Ascending aorta (tissue), 2 donors: ENCODE measurements at regions not wholly inside any gene's neighbourhood (a gene's known extent, or its start where the extent isn't known, plus 50 kb on each side); places are given as distances from the start of the nearest gene placed in this dataset.

Experiments
- DNase-seq, 2 donors: peaks; one replicate each; pipeline ENCODE4 v3.0.0-alpha.2; 2019; ENCODE audit warnings: low spot score in 2 of 2
- H3K27ac ChIP-seq, 2 donors: fragments of 200-600 bp; sonication (generic); one replicate each; pipeline ENCODE4 v1.5.1; 2016 to 2017; ENCODE audit warnings: mild to moderate bottlenecking in 1 of 2
- H3K27me3 ChIP-seq: fragments of 200-600 bp; sonication (generic); one replicate; pipeline ENCODE4 v1.5.1; 2017
- H3K36me3 ChIP-seq, 2 donors: fragments of 200-600 bp; sonication (generic); one replicate each; pipeline ENCODE4 v1.5.1; 2016
- H3K4me1 ChIP-seq, 2 donors: fragments of 200-600 bp; sonication (generic); one replicate each; pipeline ENCODE4 v1.5.1; 2016 to 2017; ENCODE audit warnings: mild to moderate bottlenecking in 1 of 2
- H3K4me3 ChIP-seq, 2 donors: fragments of 200-600 bp; sonication (generic); one replicate each; pipeline ENCODE4 v1.5.1; 2016 to 2017; ENCODE audit warnings: mild to moderate bottlenecking in 1 of 2
- H3K9me3 ChIP-seq, 2 donors: fragments of 200-600 bp; sonication (generic); one replicate each; pipeline ENCODE4 v1.5.1; 2016
- intact Hi-C: fragments of 100-400 bp; cut with DNase I; formaldehyde crosslinking; loops from one replicate; pipeline ENCODE4 v1.15.1; 2023
- TF ChIP-seq, protein P1 (sequence below), 3 experiments: fragments of 200-600 bp in 2 of 3; fragments of 450-650 bp in 1 of 3; sonication (generic) in 2 of 3; IDR thresholded peaks; one replicate each; pipeline ENCODE4 v1.5.1; 2016 to 2019; ENCODE audit warnings: antibody characterized with exemption in 3 of 3, mild to moderate bottlenecking in 1 of 3, moderate library complexity in 1 of 3

DNA sequence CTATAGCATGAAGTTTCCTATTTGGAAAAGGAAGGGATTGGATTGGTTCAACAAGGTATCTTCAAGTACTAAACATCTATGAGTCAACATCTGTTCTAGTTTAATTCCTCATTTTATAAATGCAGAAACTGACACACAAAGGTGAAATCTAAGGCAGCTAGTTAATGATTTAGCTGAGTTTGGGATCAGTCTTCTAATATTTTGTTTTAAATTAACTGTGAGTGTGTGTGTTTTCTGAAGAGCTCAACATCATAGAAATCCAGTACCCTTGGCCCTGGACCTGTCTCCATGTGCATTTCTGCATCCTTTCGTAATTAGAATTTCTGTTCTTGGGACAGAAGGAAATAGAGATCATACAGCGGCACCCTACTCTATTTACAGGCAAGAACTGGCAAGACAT is 105.9 kb downstream of the RGS2 start:
- intact Hi-C loops: no loop called here
- H3K4me3 ChIP-seq: no peak overlapping the region
- no peak for DNase-seq
- TF ChIP-seq, protein P1, sequence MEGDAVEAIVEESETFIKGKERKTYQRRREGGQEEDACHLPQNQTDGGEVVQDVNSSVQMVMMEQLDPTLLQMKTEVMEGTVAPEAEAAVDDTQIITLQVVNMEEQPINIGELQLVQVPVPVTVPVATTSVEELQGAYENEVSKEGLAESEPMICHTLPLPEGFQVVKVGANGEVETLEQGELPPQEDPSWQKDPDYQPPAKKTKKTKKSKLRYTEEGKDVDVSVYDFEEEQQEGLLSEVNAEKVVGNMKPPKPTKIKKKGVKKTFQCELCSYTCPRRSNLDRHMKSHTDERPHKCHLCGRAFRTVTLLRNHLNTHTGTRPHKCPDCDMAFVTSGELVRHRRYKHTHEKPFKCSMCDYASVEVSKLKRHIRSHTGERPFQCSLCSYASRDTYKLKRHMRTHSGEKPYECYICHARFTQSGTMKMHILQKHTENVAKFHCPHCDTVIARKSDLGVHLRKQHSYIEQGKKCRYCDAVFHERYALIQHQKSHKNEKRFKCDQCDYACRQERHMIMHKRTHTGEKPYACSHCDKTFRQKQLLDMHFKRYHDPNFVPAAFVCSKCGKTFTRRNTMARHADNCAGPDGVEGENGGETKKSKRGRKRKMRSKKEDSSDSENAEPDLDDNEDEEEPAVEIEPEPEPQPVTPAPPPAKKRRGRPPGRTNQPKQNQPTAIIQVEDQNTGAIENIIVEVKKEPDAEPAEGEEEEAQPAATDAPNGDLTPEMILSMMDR (IDR thresholded peaks at IDR 0.05): no peak
- no peaks in the 10 kb centered on the region for H3K4me1 ChIP-seq
- no peaks in the 10 kb centered on the region for H3K36me3 ChIP-seq
- no peak overlapping the region for H3K27ac ChIP-seq
- H3K9me3 ChIP-seq: no peaks in the 10 kb centered on the region
- H3K27me3 ChIP-seq: no peaks in the 10 kb centered on the region

DNA sequence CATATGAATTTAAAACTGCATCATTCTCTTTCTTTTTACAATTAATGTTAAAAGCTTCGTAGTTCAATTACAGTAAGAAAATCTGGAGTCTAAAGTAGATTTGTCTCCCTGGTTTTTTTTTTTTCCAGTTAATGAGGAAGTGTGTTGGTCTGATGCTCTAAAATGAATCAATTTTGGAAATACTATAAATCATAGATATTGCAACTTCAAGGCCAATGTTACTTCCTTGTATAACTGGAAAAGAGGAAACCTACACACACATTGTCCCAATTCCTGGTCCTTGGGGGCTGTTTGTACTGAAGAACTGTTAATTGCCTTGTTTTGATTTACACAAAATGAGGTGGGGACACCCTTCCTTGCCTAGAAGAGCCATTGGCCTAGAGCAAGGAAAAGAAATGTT is 107.2 kb downstream of the RGS2 start:
- H3K4me1 ChIP-seq: no peaks in the 10 kb centered on the region
- H3K9me3 ChIP-seq: no peaks in the 10 kb centered on the region
- no peaks in the 10 kb centered on the region for H3K36me3 ChIP-seq
- no peak for DNase-seq
- intact Hi-C loops: no loop called here
- TF ChIP-seq, protein P1 (IDR thresholded peaks at IDR 0.05): no peak
- no peak overlapping the region for H3K4me3 ChIP-seq
- H3K27ac ChIP-seq: no peak overlapping the region
- no peaks in the 10 kb centered on the region for H3K27me3 ChIP-seq

- no peak for DNase-seq
- TF ChIP-seq, protein P1 (IDR thresholded peaks at IDR 0.05): no peak
- H3K27me3 ChIP-seq: no peaks in the 10 kb centered on the region
- no peak overlapping the region for H3K27ac ChIP-seq
- no peaks in the 10 kb centered on the region for H3K36me3 ChIP-seq
- intact Hi-C loops: no loop called here
- no peaks in the 10 kb centered on the region for H3K9me3 ChIP-seq
- no peaks in the 10 kb centered on the region for H3K4me1 ChIP-seq
- no peak overlapping the region for H3K4me3 ChIP-seq
Observed at GRCh38 chr1:192918259-192918658, 109.4 kb downstream of the RGS2 start.

DNA sequence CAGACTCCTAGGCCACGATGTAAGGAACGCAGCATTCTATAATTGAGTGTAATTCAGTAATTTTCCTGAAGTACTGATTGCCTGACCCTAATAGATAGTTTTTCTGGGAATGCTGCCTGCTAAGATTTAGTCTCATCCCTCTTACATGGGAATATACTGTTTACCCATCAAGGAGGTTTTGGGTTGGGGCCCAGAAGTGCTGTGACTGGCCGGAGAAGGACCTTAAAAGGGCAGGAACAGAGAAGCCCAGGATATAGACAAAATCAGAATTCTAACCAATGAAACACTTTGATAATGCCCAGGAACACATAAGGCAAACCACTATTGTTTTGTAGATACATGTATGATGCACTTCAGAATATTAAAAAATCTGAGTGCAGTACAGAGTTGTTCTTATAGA is 111.6 kb downstream of the RGS2 start:
- no peaks in the 10 kb centered on the region for H3K9me3 ChIP-seq
- no peaks in the 10 kb centered on the region for H3K27me3 ChIP-seq
- DNase-seq: no peak
- H3K27ac ChIP-seq: no peak overlapping the region
- H3K4me3 ChIP-seq: no peak overlapping the region
- TF ChIP-seq, protein P1 (IDR thresholded peaks at IDR 0.05): no peak
- no peaks in the 10 kb centered on the region for H3K4me1 ChIP-seq
- intact Hi-C loops: no loop called here
- no peaks in the 10 kb centered on the region for H3K36me3 ChIP-seq

DNA sequence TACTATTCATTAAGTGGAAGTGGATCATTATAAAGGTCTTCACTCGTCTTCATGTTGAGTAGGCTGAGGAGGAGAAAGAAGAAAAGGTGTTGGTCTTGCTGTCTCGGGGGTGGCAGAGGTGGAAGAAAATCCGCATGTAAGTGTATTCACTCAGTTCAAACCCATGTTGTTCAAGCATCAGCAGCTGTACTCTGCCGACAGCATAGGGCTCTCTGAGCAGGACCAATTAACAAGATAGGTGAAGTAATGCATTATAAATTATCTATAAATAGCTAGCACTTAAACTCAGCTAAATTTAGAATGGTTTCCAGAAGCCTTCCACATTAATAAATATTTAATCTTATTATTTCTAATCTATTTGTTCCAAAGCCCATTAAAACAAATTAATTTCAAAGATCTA is 116.8 kb downstream of the RGS2 start:
- no peaks in the 10 kb centered on the region for H3K9me3 ChIP-seq
- H3K27me3 ChIP-seq: no peaks in the 10 kb centered on the region
- TF ChIP-seq, protein P1 (IDR thresholded peaks at IDR 0.05): no peak
- no peaks in the 10 kb centered on the region for H3K4me1 ChIP-seq
- no peak overlapping the region for H3K27ac ChIP-seq
- H3K4me3 ChIP-seq: no peak overlapping the region
- H3K36me3 ChIP-seq: no peaks in the 10 kb centered on the region
- intact Hi-C loops: no loop called here
- DNase-seq: no peak

GRCh38 chr1:192926736-192927135 is 117.9 kb downstream of the RGS2 start:
- Histone ChIP-seq H3K27ac (no peak overlapping the region), H3K4me1 (no peaks in the 10 kb centered on the region), H3K4me3 (no peak overlapping the region), H3K36me3 (no peaks in the 10 kb centered on the region), H3K27me3 (no peaks in the 10 kb centered on the region), H3K9me3 (no peaks in the 10 kb centered on the region)
- DNase-seq: no peak
- TF ChIP-seq, protein P1 (IDR thresholded peaks at IDR 0.05): no peak
- intact Hi-C loops: no loop called here
